ENCODE measurements at regions not wholly inside any gene's neighbourhood (a gene's known extent, or its start where the extent isn't known, plus 50 kb on each side); places are given as distances from the start of the nearest gene placed in this dataset.
"Not testable (repeated sequence)": the region's sequence is repeated elsewhere in the genome, so short reads cannot be mapped to it uniquely, and the experiment has no call there.

DNA sequence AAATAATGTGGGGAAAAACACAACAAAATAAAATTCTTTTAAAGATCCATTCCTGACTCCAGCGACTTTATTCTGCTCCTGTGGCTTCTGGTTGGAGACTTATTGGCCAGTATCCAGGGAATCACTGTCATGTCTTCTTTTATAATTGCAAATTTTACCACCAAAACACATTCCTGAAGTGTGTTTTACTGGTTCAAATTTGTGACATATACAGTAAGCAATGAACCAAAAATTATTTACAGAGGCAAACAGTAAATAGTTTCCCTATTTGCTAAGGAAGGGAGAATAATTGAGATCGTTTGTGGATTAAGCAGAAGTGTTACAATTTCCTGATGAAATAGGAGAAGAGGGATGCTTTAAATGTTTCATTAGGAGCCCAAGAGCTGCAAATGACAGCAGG is 118.7 kb downstream of the ZNF281 start:
- DNase-seq (ENCODE audit: low read depth), result no peak
- FAIRE-seq, result no peak
- Histone ChIP-seq H3K27me3 (ENCODE audit: control insufficient read depth, insufficient read depth, low read length) (no peaks in the 10 kb centered on the region), H3K4me3 (ENCODE audit: low read depth, low read length) (no peak overlapping the region), H3K36me3 (ENCODE audit: control insufficient read depth, insufficient read depth, low read length) (no peaks in the 10 kb centered on the region)
- TF ChIP-seq, protein P1, sequence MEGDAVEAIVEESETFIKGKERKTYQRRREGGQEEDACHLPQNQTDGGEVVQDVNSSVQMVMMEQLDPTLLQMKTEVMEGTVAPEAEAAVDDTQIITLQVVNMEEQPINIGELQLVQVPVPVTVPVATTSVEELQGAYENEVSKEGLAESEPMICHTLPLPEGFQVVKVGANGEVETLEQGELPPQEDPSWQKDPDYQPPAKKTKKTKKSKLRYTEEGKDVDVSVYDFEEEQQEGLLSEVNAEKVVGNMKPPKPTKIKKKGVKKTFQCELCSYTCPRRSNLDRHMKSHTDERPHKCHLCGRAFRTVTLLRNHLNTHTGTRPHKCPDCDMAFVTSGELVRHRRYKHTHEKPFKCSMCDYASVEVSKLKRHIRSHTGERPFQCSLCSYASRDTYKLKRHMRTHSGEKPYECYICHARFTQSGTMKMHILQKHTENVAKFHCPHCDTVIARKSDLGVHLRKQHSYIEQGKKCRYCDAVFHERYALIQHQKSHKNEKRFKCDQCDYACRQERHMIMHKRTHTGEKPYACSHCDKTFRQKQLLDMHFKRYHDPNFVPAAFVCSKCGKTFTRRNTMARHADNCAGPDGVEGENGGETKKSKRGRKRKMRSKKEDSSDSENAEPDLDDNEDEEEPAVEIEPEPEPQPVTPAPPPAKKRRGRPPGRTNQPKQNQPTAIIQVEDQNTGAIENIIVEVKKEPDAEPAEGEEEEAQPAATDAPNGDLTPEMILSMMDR (IDR thresholded peaks at IDR 0.05; ENCODE audit: insufficient read depth, low read length, severe bottlenecking), result no peak

DNA sequence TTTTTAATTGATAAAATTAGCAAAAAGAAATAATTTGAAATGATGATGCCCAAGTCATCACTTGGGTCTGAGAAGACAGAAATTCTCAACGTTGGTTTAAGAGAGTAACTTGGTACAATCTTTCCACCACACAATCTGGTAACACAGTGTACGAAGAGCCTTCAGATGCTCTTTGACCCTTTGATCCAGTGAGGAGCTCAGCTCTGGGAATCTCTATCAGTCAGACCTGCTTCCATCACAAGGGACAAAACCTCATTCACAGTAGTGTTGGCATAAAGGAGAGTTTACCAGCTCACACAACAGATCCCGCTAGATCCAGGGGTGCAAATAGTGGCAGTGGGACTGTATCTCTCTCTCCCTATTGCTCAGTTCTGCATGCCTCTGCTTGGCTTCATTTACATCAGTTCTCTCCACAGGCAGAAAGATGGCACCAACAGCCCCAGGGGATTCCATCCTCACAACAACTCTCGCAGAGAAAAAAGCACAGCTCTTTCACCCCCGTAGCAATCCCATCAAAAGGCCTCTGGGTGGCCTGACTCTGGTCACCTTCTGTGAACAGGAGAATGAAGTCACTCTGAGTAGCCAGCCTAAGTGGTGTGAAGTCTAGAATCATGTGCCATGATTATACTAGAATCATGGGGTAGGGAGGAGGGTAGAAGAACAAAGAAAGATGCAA is 119.7 kb downstream of the ZNF281 start:
- DNase-seq (ENCODE audit: low read depth) (no peak), FAIRE-seq (no peak)
- no peaks in the 10 kb centered on the region for H3K36me3 ChIP-seq (ENCODE audit: control insufficient read depth, insufficient read depth, low read length)
- TF ChIP-seq, protein P1 (IDR thresholded peaks at IDR 0.05; ENCODE audit: insufficient read depth, low read length, severe bottlenecking), result no peak
- H3K4me3 ChIP-seq (ENCODE audit: low read depth, low read length), result no peak overlapping the region
- no peaks in the 10 kb centered on the region for H3K27me3 ChIP-seq (ENCODE audit: control insufficient read depth, insufficient read depth, low read length)

DNA sequence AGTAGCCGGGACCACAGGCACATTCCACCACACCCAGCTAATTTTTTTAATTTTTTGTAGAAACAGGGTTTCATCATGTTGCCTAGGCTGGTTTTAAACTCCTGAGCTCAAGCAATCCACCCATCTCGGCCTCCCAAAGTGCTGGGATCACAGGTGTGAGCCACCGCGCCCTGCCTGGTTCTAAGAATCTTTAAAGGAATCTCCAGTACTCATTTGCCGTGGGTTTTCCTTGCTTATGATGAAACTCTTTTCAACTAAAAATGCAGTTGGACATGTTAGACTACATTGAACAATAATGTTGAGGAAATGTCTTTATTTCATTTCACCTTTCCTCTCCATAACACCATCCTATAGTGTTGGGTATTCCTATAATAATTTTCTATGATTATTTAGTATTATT is 121.6 kb downstream of the ZNF281 start:
- FAIRE-seq (no peak), DNase-seq (ENCODE audit: low read depth) (no peak)
- TF ChIP-seq, protein P1 (IDR thresholded peaks at IDR 0.05; ENCODE audit: insufficient read depth, low read length, severe bottlenecking), result no peak
- no peaks in the 10 kb centered on the region for H3K27me3 ChIP-seq (ENCODE audit: control insufficient read depth, insufficient read depth, low read length)
- no peaks in the 10 kb centered on the region for H3K36me3 ChIP-seq (ENCODE audit: control insufficient read depth, insufficient read depth, low read length)
- H3K4me3 ChIP-seq (ENCODE audit: low read depth, low read length), result no peak overlapping the region

DNA sequence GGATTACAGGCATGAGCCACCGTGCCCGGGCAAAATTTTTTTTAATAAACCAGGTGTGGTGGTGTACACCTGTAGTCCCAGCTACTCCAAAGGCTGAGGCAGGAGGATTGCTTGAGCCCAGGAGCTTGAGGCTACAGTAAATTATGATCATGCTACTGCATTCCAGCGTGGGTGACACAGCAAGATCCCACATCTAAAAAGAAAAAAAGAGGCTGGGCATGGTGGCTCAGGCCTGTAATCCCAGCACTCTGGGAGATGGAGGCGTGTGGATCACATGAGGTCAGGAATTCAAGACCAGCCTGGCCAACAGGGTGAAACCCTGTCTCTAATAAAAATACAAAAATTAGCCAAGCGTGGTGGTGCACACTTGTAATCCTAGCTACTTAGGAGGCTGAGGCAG is 125.6 kb downstream of the ZNF281 start:
- H3K27me3 ChIP-seq (ENCODE audit: control insufficient read depth, insufficient read depth, low read length); FAIRE-seq; H3K36me3 ChIP-seq (ENCODE audit: control insufficient read depth, insufficient read depth, low read length); DNase-seq (ENCODE audit: low read depth); H3K4me3 ChIP-seq (ENCODE audit: low read depth, low read length): not testable (repeated sequence)

DNA sequence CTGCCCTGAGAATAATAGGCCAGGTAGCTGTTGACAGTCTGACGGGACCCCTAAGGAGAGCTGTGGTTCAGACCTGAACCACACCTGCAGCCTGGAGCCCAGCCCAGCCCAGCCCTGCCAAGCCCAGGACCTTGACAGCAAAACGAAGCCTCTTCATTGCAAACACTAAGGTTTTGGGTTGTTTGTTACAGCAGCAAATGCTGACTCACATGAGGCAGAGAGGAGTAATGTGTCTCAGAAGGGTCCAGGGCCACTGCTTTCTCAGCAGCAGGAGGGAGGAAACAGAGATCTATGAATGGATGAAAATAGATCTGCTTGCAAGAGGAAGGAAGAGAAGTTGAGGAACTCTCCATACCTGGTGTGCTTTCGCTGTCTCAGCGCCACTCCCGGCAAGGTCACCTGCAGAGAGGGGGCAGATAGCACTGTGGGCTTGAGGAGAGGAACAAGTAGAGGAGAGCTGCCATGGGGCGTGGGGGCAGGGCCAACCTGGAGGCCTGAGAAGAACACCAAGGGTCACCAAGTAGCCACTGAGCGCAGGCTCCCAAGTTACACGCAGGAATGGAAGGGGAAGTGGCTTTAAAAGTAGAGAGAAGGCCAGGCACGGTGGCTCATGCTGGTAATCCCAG is 127.2 kb downstream of the ZNF281 start:
- no peak for DNase-seq (ENCODE audit: low read depth)
- no peak for FAIRE-seq
- Histone ChIP-seq H3K36me3 (ENCODE audit: control insufficient read depth, insufficient read depth, low read length) (no peaks in the 10 kb centered on the region), H3K4me3 (ENCODE audit: low read depth, low read length) (no peak overlapping the region), H3K27me3 (ENCODE audit: control insufficient read depth, insufficient read depth, low read length) (no peaks in the 10 kb centered on the region)
- TF ChIP-seq, protein P1 (IDR thresholded peaks at IDR 0.05; ENCODE audit: insufficient read depth, low read length, severe bottlenecking), result no peak

DNA sequence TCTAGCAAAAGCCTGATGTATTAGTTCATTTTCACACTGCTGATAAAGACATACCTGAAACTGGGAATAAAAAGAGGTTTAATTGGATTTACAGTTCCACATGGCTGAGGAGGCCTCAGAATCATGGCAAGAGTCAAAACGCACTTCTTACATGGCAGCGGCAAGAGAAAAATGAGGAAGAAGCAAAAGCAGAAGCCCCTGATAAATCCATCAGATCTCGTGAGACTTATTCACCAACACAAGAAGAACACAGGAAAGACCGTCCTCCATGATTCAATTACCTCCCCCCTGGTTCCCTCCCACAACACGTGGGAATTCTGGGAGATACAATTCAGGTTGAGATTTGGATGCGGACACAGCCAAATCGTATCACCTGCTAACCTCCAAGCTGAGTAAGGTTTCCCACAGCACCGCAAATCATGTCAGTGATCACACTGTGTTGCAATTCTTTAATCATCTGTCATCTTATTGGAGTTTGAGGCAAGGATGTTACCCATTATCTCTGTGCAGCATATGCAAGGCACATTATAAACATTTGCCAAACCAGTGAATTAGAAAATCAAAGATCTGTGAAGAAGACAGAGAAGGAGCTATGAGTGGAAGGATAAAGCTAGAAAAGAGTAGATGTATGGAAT is 128.5 kb downstream of the ZNF281 start:
- FAIRE-seq (no peak), DNase-seq (ENCODE audit: low read depth) (no peak)
- H3K36me3 ChIP-seq (ENCODE audit: control insufficient read depth, insufficient read depth, low read length), result no peaks in the 10 kb centered on the region
- H3K27me3 ChIP-seq (ENCODE audit: control insufficient read depth, insufficient read depth, low read length), result no peaks in the 10 kb centered on the region
- no peak overlapping the region for H3K4me3 ChIP-seq (ENCODE audit: low read depth, low read length)
- TF ChIP-seq, protein P1 (IDR thresholded peaks at IDR 0.05; ENCODE audit: insufficient read depth, low read length, severe bottlenecking), result no peak
